ENCODE measurements at regions not wholly inside any gene's neighbourhood (a gene's known extent, or its start where the extent isn't known, plus 50 kb on each side); places are given as distances from the start of the nearest gene placed in this dataset.

- no peaks in the 10 kb centered on the region for H3K27me3 ChIP-seq (ENCODE audit: control insufficient read depth in 2 of 2, insufficient read depth in 2 of 2, low read length in 2 of 2)
- H3K4me3 ChIP-seq (replicated peaks in 1 of 3; ENCODE audit: low read depth in 2 of 3, low read length in 3 of 3): no peak overlapping the region
- intact Hi-C loops (cut with micrococcal nuclease): no loop called here
- H3K4me3 Mint-ChIP-seq: no peak overlapping the region
- WGBS (ENCODE audit: insufficient coverage): 91% methylated on average over 4 of the region's 5 CpGs
- peaks cover 0 to 3% (median 0%) of the 10 kb centered on the region in 7 donors for H3K9me3 Mint-ChIP-seq
- H2AFZ ChIP-seq (ENCODE audit: insufficient read depth, low read depth, low read length, poor library complexity, severe bottlenecking): no peak overlapping the region
- H3K27ac Mint-ChIP-seq: no peak overlapping the region
- peaks cover 0 to 1% (median 1%) of the 10 kb centered on the region in 3 donors for H3K27me3 Mint-ChIP-seq (ENCODE audit: low read depth in 3 of 3)
- no peaks in the 10 kb centered on the region for H3K4me1 ChIP-seq (ENCODE audit: control insufficient read depth in 1 of 2, insufficient read depth in 2 of 2, low read length in 2 of 2)
- TF ChIP-seq, protein P1, sequence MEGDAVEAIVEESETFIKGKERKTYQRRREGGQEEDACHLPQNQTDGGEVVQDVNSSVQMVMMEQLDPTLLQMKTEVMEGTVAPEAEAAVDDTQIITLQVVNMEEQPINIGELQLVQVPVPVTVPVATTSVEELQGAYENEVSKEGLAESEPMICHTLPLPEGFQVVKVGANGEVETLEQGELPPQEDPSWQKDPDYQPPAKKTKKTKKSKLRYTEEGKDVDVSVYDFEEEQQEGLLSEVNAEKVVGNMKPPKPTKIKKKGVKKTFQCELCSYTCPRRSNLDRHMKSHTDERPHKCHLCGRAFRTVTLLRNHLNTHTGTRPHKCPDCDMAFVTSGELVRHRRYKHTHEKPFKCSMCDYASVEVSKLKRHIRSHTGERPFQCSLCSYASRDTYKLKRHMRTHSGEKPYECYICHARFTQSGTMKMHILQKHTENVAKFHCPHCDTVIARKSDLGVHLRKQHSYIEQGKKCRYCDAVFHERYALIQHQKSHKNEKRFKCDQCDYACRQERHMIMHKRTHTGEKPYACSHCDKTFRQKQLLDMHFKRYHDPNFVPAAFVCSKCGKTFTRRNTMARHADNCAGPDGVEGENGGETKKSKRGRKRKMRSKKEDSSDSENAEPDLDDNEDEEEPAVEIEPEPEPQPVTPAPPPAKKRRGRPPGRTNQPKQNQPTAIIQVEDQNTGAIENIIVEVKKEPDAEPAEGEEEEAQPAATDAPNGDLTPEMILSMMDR (IDR thresholded peaks at IDR 0.05): no peak
- H3K9me3 ChIP-seq (replicated peaks in 1 of 2; ENCODE audit: control insufficient read depth in 1 of 2, insufficient read depth in 1 of 2, low read length in 2 of 2): no peaks in the 10 kb centered on the region
- no peak overlapping the region for H3K9ac ChIP-seq (ENCODE audit: insufficient read depth, low read length, poor library complexity, severe bottlenecking)
- H3K36me3 Mint-ChIP-seq: no peaks in the 10 kb centered on the region
- no peak overlapping the region for H3K4me2 ChIP-seq (replicated peaks; ENCODE audit: extremely low read depth, low read length, poor library complexity, severe bottlenecking)
- DNase-seq: no peak
- no peak overlapping the region for H3K27ac ChIP-seq (ENCODE audit: low read depth in 1 of 2, low read length in 2 of 2)
- no peaks in the 10 kb centered on the region for H3K4me1 Mint-ChIP-seq
- no peaks in the 10 kb centered on the region for H4K20me1 ChIP-seq (ENCODE audit: insufficient read depth, low read length)
- H3K36me3 ChIP-seq (replicated peaks in 1 of 2; ENCODE audit: control insufficient read depth in 1 of 2, insufficient read depth in 2 of 2, low read length in 2 of 2): no peaks in the 10 kb centered on the region
- H3K79me2 ChIP-seq (ENCODE audit: insufficient read depth, low read length): no peaks in the 10 kb centered on the region
Observed at GRCh38 chr14:82647088-82647810, 1113.6 kb upstream of the SEL1L start.

DNA sequence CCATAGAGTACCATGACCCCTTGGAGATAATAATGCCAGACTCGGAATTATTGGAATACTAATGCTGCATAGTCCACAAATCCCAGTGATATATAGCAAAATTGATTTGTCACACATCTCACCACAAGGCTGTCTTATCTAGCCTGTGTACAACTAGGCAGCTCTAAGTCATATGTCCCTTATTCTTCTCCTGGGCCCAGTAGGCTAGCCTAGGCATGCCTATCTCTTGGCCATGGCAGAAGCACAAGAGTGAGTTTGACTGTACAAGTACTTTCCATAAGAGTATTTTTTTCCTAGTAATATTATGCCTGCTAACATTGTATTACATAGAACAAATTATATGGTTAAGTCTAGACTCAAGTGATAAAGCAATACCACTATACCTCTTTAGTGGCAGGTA lies 1122.1 kb upstream of the SEL1L start:
- Histone ChIP-seq H2AFZ (ENCODE audit: insufficient read depth, low read depth, low read length, poor library complexity, severe bottlenecking) (no peak overlapping the region), H3K27me3 (ENCODE audit: control insufficient read depth in 2 of 2, insufficient read depth in 2 of 2, low read length in 2 of 2) (no peaks in the 10 kb centered on the region), H3K9ac (ENCODE audit: insufficient read depth, low read length, poor library complexity, severe bottlenecking) (no peak overlapping the region), H3K4me2 (replicated peaks; ENCODE audit: extremely low read depth, low read length, poor library complexity, severe bottlenecking) (no peak overlapping the region), H3K4me3 (replicated peaks in 1 of 3; ENCODE audit: low read depth in 2 of 3, low read length in 3 of 3) (no peak overlapping the region), H3K27ac (ENCODE audit: low read depth in 1 of 2, low read length in 2 of 2) (no peak overlapping the region), H3K9me3 (replicated peaks in 1 of 2; ENCODE audit: control insufficient read depth in 1 of 2, insufficient read depth in 1 of 2, low read length in 2 of 2) (no peaks in the 10 kb centered on the region), H3K4me1 (ENCODE audit: control insufficient read depth in 1 of 2, insufficient read depth in 2 of 2, low read length in 2 of 2) (no peaks in the 10 kb centered on the region), H3K79me2 (ENCODE audit: insufficient read depth, low read length) (no peaks in the 10 kb centered on the region), H4K20me1 (ENCODE audit: insufficient read depth, low read length) (no peaks in the 10 kb centered on the region), H3K36me3 (replicated peaks in 1 of 2; ENCODE audit: control insufficient read depth in 1 of 2, insufficient read depth in 2 of 2, low read length in 2 of 2) (no peaks in the 10 kb centered on the region)
- WGBS (ENCODE audit: insufficient coverage): 80% methylated on average over 1 of the region's 1 CpG
- Mint-ChIP-seq H3K27ac (no peak overlapping the region), H3K36me3 (no peaks in the 10 kb centered on the region), H3K9me3 (peaks cover 0 to 1% (median 0%) of the 10 kb centered on the region in 7 donors), H3K4me3 (no peak overlapping the region), H3K27me3 (ENCODE audit: low read depth in 3 of 3) (no peaks in the 10 kb centered on the region), H3K4me1 (no peaks in the 10 kb centered on the region)
- intact Hi-C loops (cut with micrococcal nuclease): no loop called here
- DNase-seq: no peak
- TF ChIP-seq, protein P1 (IDR thresholded peaks at IDR 0.05): no peak

Data from CD14-positive monocyte (primary cell).